Skeletal muscle satellite cell (primary cell): ENCODE measurements at regions not wholly inside any gene's neighbourhood (a gene's known extent, or its start where the extent isn't known, plus 50 kb on each side); places are given as distances from the start of the nearest gene placed in this dataset.

Experiments used
- H3K27me3 ChIP-seq: 2 replicates; pipeline ENCODE4 v1.7.0; 2013; ENCODE audit warnings: low read length; ENCODE audit not compliant: control insufficient read depth, insufficient read depth
- H3K36me3 ChIP-seq: 2 replicates; pipeline ENCODE4 v1.7.0; 2013; ENCODE audit warnings: mild to moderate bottlenecking, control low read depth, low read length; ENCODE audit not compliant: insufficient read depth
- H3K4me1 ChIP-seq: 2 replicates; pipeline ENCODE4 v1.7.0; 2013; ENCODE audit warnings: low read length; ENCODE audit not compliant: control insufficient read depth, insufficient read depth
- H3K4me2 ChIP-seq: 2 replicates; pipeline ENCODE4 v1.7.0; 2013; ENCODE audit warnings: mild to moderate bottlenecking, low read length
- H3K4me3 ChIP-seq: 2 replicates; pipeline ENCODE4 v1.7.0; 2013; ENCODE audit warnings: low read length
- H3K9ac ChIP-seq: 2 replicates; pipeline ENCODE4 v1.7.0; 2013; ENCODE audit warnings: mild to moderate bottlenecking, low read depth, low read length, moderate library complexity
- H3K9me3 ChIP-seq: replicated peaks from 2 replicates; pipeline ENCODE4 v1.7.0; 2013; ENCODE audit warnings: mild to moderate bottlenecking, control low read depth, low read length

GRCh38 chr6:168774381-168774780, 333.4 kb downstream of the SMOC2 start:
- no peak overlapping the region for H3K4me2 ChIP-seq
- peaks cover 7% of the 10 kb centered on the region for H3K9me3 ChIP-seq
- no peaks in the 10 kb centered on the region for H3K4me1 ChIP-seq
- H3K4me3 ChIP-seq = no peak overlapping the region
- H3K9ac ChIP-seq = no peak overlapping the region
- no peaks in the 10 kb centered on the region for H3K27me3 ChIP-seq
- no peaks in the 10 kb centered on the region for H3K36me3 ChIP-seq

GRCh38 chr6:168773788-168774187, 332.8 kb downstream of the SMOC2 start:
- H3K4me2 ChIP-seq = no peak overlapping the region
- H3K36me3 ChIP-seq = no peaks in the 10 kb centered on the region
- H3K4me3 ChIP-seq = no peak overlapping the region
- peaks cover 7% of the 10 kb centered on the region for H3K9me3 ChIP-seq
- H3K4me1 ChIP-seq = no peaks in the 10 kb centered on the region
- H3K27me3 ChIP-seq = no peaks in the 10 kb centered on the region
- no peak overlapping the region for H3K9ac ChIP-seq

GRCh38 chr6:168765752-168766151, 324.8 kb downstream of the SMOC2 start:
- Histone ChIP-seq H3K4me2 (no peak overlapping the region), H3K27me3 (no peaks in the 10 kb centered on the region), H3K4me3 (no peak overlapping the region), H3K9ac (no peak overlapping the region), H3K4me1 (no peaks in the 10 kb centered on the region), H3K9me3 (peaks cover 3% of the 10 kb centered on the region), H3K36me3 (no peaks in the 10 kb centered on the region)

GRCh38 chr6:168756009-168756634, 315.1 kb downstream of the SMOC2 start:
- Histone ChIP-seq H3K9ac (no peak overlapping the region), H3K9me3 (peaks cover 9% of the 10 kb centered on the region), H3K4me3 (no peak overlapping the region), H3K36me3 (no peaks in the 10 kb centered on the region), H3K4me1 (no peaks in the 10 kb centered on the region), H3K27me3 (no peaks in the 10 kb centered on the region), H3K4me2 (no peak overlapping the region)

- Histone ChIP-seq H3K4me1 (no peaks in the 10 kb centered on the region), H3K4me3 (no peak overlapping the region), H3K36me3 (no peaks in the 10 kb centered on the region), H3K9ac (no peak overlapping the region), H3K4me2 (no peak overlapping the region), H3K27me3 (no peaks in the 10 kb centered on the region), H3K9me3 (peaks cover 3% of the 10 kb centered on the region)
Measured at GRCh38 chr6:168746643-168747042, 305.7 kb downstream of the SMOC2 start.

- Histone ChIP-seq H3K9me3 (peaks cover 3% of the 10 kb centered on the region), H3K9ac (no peak overlapping the region), H3K4me3 (no peak overlapping the region), H3K4me1 (no peaks in the 10 kb centered on the region), H3K36me3 (no peaks in the 10 kb centered on the region), H3K4me2 (no peak overlapping the region), H3K27me3 (no peaks in the 10 kb centered on the region)
Measured at GRCh38 chr6:168746013-168746412, 305.0 kb downstream of the SMOC2 start.

GRCh38 chr6:168744861-168745260, 303.9 kb downstream of the SMOC2 start:
- Histone ChIP-seq H3K4me1 (no peaks in the 10 kb centered on the region), H3K9ac (no peak overlapping the region), H3K36me3 (no peaks in the 10 kb centered on the region), H3K27me3 (no peaks in the 10 kb centered on the region), H3K4me2 (no peak overlapping the region), H3K9me3 (peaks cover 3% of the 10 kb centered on the region), H3K4me3 (no peak overlapping the region)

- H3K9ac ChIP-seq = no peak overlapping the region
- no peaks in the 10 kb centered on the region for H3K4me1 ChIP-seq
- no peak overlapping the region for H3K4me2 ChIP-seq
- no peaks in the 10 kb centered on the region for H3K27me3 ChIP-seq
- no peak overlapping the region for H3K4me3 ChIP-seq
- H3K9me3 ChIP-seq = peaks cover 9% of the 10 kb centered on the region
- H3K36me3 ChIP-seq = no peaks in the 10 kb centered on the region
Measured at GRCh38 chr6:168741942-168742782, 301.2 kb downstream of the SMOC2 start.

GRCh38 chr6:168741305-168741704, 300.3 kb downstream of the SMOC2 start:
- Histone ChIP-seq H3K27me3 (no peaks in the 10 kb centered on the region), H3K4me3 (no peak overlapping the region), H3K36me3 (no peaks in the 10 kb centered on the region), H3K4me2 (no peak overlapping the region), H3K9me3 (peaks cover 9% of the 10 kb centered on the region), H3K4me1 (no peaks in the 10 kb centered on the region), H3K9ac (no peak overlapping the region)

GRCh38 chr6:168739381-168739780, 298.4 kb downstream of the SMOC2 start:
- no peaks in the 10 kb centered on the region for H3K27me3 ChIP-seq
- no peak overlapping the region for H3K4me3 ChIP-seq
- no peak overlapping the region for H3K9ac ChIP-seq
- H3K9me3 ChIP-seq = peaks cover 9% of the 10 kb centered on the region
- no peaks in the 10 kb centered on the region for H3K36me3 ChIP-seq
- H3K4me1 ChIP-seq = no peaks in the 10 kb centered on the region
- no peak overlapping the region for H3K4me2 ChIP-seq

GRCh38 chr6:168737481-168737880, 296.5 kb downstream of the SMOC2 start:
- H3K4me3 ChIP-seq = no peak overlapping the region
- H3K36me3 ChIP-seq = no peaks in the 10 kb centered on the region
- no peaks in the 10 kb centered on the region for H3K27me3 ChIP-seq
- H3K9ac ChIP-seq = no peak overlapping the region
- no peaks in the 10 kb centered on the region for H3K4me1 ChIP-seq
- no peak overlapping the region for H3K4me2 ChIP-seq
- peaks cover 8% of the 10 kb centered on the region for H3K9me3 ChIP-seq

- Histone ChIP-seq H3K4me2 (no peak overlapping the region), H3K36me3 (no peaks in the 10 kb centered on the region), H3K27me3 (no peaks in the 10 kb centered on the region), H3K9me3 (peaks cover 6% of the 10 kb centered on the region), H3K4me3 (no peak overlapping the region), H3K4me1 (no peaks in the 10 kb centered on the region), H3K9ac (no peak overlapping the region)
Measured at GRCh38 chr6:168737014-168737413, 296.0 kb downstream of the SMOC2 start.
